DOHH2 (cell line): ENCODE measurements at regions not wholly inside any gene's neighbourhood (a gene's known extent, or its start where the extent isn't known, plus 50 kb on each side); places are given as distances from the start of the nearest gene placed in this dataset.

Experiments
- EZH2phosphoT487 ChIP-seq: fragments of 200-600 bp; sonication (generic); IDR thresholded peaks from 2 replicates; pipeline ENCODE4 v1.6.1; 2017; ENCODE audit warnings: borderline replicate concordance, mild to moderate bottlenecking, antibody characterized with exemption, low read length, moderate library complexity, mixed read lengths
- TF ChIP-seq, protein P1 (sequence below): fragments of 200-600 bp; sonication (generic); IDR thresholded peaks from one replicate; pipeline ENCODE4 v1.5.1; 2014; ENCODE audit warnings: antibody characterized with exemption, mild to moderate bottlenecking, low read depth, low read length; ENCODE audit not compliant: poor library complexity, severe bottlenecking

DNA sequence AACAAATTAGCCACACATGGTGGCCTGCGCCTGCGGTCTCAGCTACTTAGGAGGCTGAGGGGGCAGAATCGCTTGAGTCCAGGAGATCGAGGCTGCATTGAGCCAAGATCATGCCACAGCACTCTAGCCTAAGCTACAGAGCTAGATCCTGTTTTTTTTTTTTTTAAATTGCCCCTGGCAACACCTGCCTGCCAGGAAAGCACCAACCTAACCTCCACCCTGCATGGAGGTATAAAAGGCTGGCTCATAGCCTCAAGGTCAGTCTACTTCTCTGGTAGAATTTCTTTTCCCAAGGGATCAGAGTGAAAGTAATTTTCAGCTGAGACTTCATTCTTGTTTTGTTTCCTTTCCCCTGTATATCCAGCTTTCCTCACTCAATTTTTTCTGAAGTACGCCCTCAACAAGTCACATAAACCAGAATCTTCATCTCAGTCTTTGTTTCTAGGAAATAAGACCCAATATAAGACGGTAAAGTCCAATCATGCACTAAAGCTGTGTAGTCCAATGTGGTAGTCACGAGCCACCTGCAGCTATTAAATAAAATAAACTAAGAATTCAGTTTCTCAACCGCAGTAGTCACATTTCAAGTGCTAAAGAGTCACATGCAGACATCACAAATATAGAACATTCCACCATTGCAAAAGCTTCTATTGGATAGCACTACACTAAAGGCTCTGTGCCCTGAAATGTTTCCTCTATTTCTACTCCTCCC lies 113.3 kb downstream of the HPGD start:
- TF ChIP-seq, protein P1, sequence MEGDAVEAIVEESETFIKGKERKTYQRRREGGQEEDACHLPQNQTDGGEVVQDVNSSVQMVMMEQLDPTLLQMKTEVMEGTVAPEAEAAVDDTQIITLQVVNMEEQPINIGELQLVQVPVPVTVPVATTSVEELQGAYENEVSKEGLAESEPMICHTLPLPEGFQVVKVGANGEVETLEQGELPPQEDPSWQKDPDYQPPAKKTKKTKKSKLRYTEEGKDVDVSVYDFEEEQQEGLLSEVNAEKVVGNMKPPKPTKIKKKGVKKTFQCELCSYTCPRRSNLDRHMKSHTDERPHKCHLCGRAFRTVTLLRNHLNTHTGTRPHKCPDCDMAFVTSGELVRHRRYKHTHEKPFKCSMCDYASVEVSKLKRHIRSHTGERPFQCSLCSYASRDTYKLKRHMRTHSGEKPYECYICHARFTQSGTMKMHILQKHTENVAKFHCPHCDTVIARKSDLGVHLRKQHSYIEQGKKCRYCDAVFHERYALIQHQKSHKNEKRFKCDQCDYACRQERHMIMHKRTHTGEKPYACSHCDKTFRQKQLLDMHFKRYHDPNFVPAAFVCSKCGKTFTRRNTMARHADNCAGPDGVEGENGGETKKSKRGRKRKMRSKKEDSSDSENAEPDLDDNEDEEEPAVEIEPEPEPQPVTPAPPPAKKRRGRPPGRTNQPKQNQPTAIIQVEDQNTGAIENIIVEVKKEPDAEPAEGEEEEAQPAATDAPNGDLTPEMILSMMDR: no peak
- TF ChIP-seq EZH2phosphoT487: no peak
